ENCODE measurements at regions not wholly inside any gene's neighbourhood (a gene's known extent, or its start where the extent isn't known, plus 50 kb on each side); places are given as distances from the start of the nearest gene placed in this dataset.

DNA sequence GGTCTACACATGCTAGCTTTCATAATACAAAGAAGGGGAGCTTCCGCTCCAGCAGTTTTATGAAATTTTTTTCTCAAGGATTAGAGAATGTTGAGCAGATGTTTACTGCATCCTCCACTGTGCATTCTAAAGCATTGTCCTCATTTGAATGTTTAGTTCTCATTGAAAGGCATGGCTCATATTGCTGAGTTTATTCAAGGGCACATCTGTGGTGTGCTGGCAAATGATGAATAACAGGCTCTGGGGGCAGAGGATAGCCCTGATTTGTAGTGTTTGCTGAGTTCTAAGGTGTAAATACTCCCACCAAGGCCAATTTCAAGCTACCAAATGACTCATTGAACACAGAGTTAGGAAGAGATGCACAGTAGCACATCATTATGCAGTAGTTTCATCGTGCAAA, 303.2 kb upstream of the FAM78B start:
- TF ChIP-seq, protein P1, sequence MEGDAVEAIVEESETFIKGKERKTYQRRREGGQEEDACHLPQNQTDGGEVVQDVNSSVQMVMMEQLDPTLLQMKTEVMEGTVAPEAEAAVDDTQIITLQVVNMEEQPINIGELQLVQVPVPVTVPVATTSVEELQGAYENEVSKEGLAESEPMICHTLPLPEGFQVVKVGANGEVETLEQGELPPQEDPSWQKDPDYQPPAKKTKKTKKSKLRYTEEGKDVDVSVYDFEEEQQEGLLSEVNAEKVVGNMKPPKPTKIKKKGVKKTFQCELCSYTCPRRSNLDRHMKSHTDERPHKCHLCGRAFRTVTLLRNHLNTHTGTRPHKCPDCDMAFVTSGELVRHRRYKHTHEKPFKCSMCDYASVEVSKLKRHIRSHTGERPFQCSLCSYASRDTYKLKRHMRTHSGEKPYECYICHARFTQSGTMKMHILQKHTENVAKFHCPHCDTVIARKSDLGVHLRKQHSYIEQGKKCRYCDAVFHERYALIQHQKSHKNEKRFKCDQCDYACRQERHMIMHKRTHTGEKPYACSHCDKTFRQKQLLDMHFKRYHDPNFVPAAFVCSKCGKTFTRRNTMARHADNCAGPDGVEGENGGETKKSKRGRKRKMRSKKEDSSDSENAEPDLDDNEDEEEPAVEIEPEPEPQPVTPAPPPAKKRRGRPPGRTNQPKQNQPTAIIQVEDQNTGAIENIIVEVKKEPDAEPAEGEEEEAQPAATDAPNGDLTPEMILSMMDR (IDR thresholded peaks at IDR 0.05; ENCODE audit: insufficient read depth, low read length): no peak
- TF ChIP-seq, protein P2, sequence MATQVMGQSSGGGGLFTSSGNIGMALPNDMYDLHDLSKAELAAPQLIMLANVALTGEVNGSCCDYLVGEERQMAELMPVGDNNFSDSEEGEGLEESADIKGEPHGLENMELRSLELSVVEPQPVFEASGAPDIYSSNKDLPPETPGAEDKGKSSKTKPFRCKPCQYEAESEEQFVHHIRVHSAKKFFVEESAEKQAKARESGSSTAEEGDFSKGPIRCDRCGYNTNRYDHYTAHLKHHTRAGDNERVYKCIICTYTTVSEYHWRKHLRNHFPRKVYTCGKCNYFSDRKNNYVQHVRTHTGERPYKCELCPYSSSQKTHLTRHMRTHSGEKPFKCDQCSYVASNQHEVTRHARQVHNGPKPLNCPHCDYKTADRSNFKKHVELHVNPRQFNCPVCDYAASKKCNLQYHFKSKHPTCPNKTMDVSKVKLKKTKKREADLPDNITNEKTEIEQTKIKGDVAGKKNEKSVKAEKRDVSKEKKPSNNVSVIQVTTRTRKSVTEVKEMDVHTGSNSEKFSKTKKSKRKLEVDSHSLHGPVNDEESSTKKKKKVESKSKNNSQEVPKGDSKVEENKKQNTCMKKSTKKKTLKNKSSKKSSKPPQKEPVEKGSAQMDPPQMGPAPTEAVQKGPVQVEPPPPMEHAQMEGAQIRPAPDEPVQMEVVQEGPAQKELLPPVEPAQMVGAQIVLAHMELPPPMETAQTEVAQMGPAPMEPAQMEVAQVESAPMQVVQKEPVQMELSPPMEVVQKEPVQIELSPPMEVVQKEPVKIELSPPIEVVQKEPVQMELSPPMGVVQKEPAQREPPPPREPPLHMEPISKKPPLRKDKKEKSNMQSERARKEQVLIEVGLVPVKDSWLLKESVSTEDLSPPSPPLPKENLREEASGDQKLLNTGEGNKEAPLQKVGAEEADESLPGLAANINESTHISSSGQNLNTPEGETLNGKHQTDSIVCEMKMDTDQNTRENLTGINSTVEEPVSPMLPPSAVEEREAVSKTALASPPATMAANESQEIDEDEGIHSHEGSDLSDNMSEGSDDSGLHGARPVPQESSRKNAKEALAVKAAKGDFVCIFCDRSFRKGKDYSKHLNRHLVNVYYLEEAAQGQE (IDR thresholded peaks at IDR 0.05; ENCODE audit: insufficient replicate concordance, low read depth): no peak
- TF ChIP-seq GABPA (IDR thresholded peaks at IDR 0.05; ENCODE audit: low read depth) (no peak), POLR2AphosphoS5 (IDR thresholded peaks at IDR 0.05; ENCODE audit: low read depth) (no peak), SPI1 (IDR thresholded peaks at IDR 0.05; ENCODE audit: borderline replicate concordance, low read depth) (no peak)
